ENCODE measurements at regions not wholly inside any gene's neighbourhood (a gene's known extent, or its start where the extent isn't known, plus 50 kb on each side); places are given as distances from the start of the nearest gene placed in this dataset.

GRCh38 chr18:77870199-77870598 lies 620.6 kb downstream of the GALR1 start:
- TF ChIP-seq POLR2AphosphoS5 (IDR thresholded peaks at IDR 0.05): peak in 2 of 3 donors; percentile 41 to 69
- TF ChIP-seq CTCF (IDR thresholded peaks at IDR 0.05 in 8 of 11, conservative IDR thresholded peaks at IDR 0.05 in 3 of 11): no peak

Measured in spleen (tissue), 7 donors.